GM11168 (cell line): ENCODE measurements at regions not wholly inside any gene's neighbourhood (a gene's known extent, or its start where the extent isn't known, plus 50 kb on each side); places are given as distances from the start of the nearest gene placed in this dataset.

ENCODE experiments used
- in situ Hi-C: fragments of 300-500 bp; cut with MboI; formaldehyde crosslinking; loops from one replicate; pipeline ENCODE4 v1.12.0; 2022; ENCODE audit warnings: low sequenced_read_pairs; ENCODE audit not compliant: unreplicated experiment

DNA sequence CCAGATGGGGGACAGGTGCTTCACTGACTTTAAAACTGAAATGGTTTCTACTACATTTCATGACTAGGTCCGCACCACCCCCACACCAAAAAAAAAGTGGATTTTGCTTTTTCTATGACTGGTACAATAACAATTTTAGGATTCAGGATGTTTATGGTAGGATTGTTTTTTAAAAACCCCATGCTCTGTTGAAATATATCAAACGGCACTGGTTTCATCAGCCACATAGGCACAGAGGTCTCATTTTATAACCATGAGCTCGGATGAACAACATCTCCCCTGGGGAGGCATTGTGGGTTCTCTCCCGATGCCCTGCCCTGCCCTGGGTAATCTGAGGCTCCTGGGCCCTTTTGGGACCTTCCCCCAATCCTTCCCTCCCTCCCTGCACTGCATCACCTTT, 202.7 kb upstream of the KBTBD8 start:
- in situ Hi-C loops: no loop called here

DNA sequence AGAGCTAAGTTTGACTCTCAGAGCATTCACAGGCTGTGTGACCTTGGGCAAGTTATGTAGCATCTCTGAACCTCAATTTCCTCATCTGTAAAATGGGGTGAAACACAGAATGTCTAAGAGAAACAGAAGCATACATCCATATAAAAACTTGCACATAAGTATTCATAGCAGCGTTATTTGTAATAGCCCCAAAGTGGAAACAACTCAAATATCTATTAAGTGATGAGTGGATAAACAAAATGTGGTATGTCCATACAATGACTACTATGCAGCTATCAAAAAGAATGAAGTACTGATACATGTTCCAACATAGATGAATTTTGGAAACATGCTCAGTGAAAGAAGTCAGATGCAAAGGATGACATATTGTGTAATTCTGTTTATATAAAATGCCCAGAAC, 201.8 kb upstream of the KBTBD8 start:
- in situ Hi-C loops: no loop called here

DNA sequence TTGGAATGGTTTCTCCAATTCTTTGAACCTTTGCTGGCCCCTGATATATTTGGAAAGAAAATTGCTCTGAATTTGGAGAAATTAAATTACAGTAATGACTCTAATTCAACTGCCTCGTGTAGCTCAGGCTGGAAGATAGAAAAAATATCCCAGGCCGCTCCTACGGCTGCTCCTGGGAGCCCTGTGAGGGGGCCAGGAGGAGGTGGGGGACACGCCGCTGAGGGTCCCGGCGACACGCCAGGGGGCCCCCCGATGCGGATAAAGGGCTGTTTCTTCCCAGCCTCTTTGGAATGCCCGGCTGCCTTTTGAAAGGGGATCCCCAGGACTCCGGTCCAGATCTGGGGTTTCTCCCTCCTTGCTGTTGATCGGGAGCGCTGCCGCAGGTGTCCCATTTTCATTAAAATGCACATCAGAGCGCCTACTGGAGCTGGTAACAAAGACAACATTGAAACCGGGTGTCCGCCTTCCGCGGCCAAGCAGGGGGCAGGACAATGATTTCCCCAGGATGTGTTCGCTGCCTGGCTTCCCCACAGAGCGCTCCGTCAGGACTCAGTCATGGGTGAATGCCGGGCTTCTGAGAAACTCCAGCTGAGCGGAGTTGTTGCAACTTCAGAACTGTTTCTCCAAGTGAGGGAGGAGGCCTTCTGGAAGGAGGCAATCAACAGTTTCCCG, 200.1 kb upstream of the KBTBD8 start:
- in situ Hi-C loops: no loop called here

DNA sequence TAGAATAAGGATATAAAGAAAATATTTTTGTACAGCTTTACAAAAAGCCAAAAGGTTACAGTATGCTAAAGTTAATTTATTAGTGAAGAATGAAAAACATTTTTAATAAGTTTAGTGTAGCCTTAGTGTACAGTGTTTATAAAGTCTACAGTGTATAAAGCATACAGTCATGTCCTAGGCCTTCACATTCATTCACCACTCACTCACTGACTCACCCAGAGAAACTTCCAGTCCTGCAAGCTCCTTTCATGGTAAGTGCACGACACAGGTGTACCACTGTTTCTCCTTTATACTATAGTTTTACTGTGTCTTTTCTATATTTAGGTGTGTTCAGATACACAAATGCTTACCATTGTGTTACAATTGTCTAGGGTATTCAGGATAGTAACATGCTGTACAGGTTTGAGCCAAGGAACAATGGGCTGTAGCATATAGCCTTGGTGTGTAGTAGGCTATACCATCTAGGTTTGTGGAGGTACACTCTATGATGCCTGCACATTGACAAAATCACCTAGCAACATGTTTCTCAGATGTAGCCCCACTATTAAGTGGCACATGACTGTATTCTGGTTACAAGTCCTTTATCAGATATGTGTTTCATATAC, 197.1 kb upstream of the KBTBD8 start:
- in situ Hi-C loops: no loop called here

DNA sequence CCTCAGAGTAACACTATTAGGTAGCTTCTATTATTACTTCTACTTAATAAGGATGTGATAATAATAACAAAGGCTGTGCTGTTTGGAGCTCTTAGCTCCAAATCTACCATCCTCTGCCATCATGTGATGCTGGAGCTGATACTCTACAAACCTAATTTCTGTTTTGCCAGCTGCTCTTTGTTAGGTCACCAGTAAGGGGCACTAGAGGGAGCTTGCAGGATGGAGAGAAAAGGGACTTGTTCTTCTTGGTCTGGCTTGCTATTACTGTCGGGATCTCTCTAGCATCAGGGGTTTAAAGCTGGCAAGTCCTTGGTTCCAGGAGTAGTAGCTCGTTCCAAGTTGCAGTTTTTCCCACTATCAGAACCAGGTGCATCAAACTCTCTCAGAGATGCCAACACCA, 194.9 kb upstream of the KBTBD8 start:
- in situ Hi-C loops: no loop called here

DNA sequence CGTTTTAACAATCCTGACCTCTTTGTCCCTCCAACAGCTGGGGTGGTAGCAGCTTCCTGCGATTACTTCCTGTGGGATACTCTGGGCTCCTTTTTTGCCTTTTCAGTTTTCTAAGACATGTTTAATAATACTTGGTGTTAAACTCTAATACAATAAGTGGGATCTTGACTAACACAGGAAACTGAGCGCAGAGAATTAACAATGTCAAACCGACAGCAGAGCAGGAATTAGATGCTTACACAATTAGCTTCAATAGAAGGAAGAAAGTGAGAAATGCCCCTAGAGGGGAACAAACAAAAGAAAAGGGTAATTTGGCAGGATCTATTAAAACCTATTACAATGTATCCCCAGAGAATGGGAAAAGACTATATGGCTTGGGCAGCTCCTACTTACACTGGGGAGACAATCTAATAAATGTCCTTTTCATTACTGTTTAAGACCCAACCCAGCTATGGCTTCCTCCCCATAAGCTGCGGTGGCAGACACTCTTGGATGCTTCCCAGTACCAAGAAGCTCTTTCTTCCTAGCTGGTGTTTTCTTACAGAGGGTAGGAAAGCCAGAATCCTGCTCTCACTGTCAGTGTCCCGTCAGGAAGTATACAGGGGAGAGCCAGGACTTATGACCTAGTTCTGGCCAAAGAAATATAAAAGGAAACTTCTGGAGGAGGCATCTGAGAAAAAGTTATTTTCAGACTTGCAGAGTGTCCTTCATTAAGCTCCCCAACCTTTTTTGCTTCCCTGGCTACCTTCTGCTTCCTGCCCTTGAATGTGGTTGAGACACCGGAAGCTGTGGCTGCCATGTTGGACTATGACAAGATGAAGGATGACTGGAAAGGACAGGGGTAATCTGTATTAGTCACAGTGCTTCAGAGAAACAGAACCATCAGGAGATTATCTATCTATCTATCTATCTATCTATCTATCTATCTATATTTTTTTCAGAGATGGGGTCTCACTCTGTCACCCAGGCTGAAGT, 194.1 kb upstream of the KBTBD8 start:
- in situ Hi-C loops: no loop called here

DNA sequence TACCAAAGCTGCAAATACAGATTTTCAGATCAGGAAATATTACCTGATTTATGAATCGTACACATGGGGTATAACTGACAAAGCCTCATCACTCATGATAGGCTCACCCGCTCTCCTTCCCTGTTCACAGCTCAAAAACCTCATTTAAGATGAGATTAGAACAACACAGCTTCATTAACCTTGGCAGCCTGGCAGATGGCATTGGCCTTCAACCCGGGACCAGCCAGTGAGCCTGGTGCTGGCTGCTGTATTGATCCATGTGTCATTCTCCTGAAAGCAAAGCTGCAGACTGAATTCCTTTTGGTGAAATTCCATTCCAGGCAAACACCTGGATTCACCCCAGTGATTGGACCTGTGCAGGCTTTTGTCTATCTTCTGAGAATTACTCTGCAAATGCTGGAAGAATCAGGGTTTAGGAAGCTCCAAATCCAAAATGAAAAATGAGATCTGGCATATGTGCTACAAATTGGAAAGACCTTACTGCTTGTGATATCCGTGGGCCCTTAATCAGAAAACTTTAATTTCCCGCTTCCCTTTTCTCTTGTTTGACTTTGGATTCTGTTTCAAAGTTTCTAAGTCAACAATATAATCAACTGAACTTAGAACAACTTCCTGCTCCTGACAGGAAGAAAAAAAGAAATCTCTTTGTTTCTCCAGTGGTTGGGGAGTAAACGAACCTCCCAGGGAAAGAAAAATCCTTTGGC, 189.1 kb upstream of the KBTBD8 start:
- in situ Hi-C loops: no loop called here

DNA sequence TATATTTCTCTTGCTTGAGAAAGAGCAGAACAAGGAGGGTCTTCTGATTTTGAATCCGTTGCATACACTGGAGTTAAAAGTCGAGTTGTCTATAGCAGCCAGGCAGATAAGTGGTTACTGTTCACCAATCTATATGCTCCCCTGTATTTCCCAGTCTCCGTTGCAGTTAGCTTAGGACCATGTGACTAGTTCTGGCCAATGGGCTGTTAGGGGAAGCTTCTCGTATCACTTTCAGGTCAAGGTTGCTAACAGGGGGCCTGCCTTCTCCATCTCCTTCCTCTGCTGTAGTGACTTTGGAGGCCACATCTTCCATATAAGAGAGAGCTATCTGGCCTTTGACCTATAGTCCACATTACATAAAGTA, 188.5 kb upstream of the KBTBD8 start:
- in situ Hi-C loops: no loop called here

DNA sequence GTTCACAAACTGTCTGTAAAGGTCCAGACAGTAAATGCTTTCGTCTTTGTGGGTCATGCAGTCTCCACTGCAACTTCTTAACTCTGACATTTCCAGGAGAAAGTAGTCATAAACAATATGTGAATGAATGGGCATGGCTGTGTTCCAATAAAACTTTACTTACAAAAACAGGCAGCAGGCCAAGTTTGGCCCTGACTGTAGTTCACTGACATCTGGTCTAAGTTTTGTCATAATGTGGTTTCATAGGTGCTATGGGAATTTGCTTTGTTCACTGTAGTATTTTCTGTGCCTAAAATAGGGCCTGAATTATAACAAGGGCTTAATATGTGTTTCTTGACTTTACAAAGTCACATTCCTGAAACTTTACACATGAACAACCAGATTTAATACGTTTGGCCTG, 186.0 kb upstream of the KBTBD8 start:
- in situ Hi-C loops: loop anchor here (5.0 to 10.0 kb wide), 2 partner anchors 407 to 555 kb away; no protein-coding TSS in a partner anchor

DNA sequence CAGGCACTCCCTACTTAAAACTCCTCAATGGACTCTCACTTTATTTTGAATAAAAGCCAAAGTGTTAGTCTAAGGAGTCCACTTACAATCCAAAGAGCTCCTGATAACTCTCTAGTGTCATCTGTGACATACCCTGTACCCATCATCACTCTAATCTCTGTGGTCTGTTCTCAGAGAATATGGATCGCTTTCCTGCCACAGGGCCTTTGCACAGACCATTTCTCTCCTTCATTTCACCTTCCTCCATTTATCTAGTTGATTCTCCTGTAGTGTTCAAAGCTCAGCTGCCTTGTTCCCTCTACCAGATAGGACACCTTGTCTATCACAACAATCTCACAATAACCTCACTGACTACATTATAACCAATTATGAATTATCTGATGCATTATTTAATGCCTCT, 185.4 kb upstream of the KBTBD8 start:
- in situ Hi-C loops: loop anchor here (5.0 to 10.0 kb wide), 2 partner anchors 408 to 555 kb away; no protein-coding TSS in a partner anchor

DNA sequence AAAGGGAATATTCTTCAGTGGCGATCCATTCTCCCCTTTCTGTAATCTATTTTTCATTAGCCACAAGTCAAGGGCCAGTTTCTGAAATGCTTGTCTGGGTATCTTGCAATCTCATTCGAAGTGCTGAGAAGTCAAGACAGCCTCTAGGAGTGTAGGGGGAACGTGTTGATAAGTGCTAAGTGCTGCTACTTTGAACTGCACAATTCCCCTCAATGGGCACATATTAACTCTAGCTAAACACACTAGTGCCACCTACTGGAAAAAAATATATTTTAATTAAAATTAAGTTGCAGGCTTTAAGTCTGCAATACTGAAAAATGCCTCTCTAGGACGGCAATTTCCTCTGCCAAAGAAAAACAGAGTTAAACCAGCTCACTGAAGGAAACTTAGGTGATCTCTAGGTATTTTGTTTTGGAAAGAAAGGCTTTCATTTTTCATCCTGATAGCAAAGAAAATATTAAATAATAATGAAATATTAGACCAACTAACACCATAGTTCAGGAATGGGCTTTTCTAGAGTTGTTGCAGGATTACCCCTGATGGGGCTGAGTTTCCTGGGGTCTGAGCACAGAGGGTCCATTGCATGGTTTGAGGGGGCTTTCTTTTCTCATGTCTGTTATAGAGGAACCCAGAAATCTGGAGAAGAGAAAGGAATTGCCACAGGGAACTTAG, 181.9 kb upstream of the KBTBD8 start:
- in situ Hi-C loops: loop anchor here (10.0 kb wide), 1 partner anchor 411 kb away; no protein-coding TSS in a partner anchor

DNA sequence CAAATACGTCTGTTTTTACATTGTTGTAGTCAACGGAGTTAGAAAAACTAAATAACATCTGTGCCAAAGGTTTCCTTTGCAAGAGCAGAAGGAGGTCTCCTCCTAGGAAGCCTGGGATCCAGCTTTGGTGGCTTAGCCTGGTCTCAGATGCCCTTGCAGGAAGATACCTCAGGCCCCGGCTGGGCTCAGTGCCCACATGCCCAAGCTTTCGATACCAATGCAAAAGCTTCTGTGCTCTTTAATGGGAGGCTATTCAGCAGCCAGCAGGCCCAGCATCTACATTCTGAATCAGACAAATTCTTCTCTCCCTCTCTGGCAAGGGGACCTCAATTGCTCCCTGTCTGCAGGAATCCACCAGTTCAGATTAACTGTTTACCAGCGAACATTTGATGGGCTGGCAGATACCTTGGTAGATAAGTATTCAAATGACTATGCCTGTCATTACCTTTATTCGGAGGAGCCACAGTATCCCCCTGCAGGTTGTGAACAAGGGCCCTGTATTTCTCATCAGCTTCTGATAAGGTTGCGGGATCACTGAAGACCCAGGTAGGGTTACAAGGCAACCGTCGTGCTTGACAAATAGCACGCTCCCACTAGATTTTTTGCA, 180.1 kb upstream of the KBTBD8 start:
- in situ Hi-C loops: loop anchor here (10.0 kb wide), 1 partner anchor 413 kb away; no protein-coding TSS in a partner anchor

DNA sequence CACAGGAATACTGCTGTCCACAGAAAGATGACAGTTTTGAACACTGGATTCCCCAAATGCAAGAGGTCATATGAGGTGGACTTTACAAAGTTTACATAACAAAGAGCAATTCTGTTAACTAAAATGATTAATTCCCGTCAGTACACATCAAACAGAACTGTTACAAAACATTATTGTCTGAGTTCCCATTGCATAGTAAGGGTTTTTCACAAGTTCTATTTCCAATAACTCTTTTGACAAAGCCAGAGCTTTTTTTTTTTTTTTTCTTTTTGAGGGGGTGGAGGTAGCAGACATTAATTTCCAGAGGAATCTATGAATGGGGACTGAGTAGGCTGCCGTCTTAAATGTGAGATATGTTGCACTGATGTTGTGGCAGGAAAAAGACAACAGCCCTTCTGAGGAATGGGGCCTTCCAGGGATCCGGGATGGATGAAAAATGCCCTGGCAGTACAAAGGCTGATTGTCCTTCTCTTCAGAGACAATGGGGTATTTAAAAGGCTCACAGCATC, 178.1 kb upstream of the KBTBD8 start:
- in situ Hi-C loops: loop anchor here (10.0 kb wide), 1 partner anchor 415 kb away; no protein-coding TSS in a partner anchor

DNA sequence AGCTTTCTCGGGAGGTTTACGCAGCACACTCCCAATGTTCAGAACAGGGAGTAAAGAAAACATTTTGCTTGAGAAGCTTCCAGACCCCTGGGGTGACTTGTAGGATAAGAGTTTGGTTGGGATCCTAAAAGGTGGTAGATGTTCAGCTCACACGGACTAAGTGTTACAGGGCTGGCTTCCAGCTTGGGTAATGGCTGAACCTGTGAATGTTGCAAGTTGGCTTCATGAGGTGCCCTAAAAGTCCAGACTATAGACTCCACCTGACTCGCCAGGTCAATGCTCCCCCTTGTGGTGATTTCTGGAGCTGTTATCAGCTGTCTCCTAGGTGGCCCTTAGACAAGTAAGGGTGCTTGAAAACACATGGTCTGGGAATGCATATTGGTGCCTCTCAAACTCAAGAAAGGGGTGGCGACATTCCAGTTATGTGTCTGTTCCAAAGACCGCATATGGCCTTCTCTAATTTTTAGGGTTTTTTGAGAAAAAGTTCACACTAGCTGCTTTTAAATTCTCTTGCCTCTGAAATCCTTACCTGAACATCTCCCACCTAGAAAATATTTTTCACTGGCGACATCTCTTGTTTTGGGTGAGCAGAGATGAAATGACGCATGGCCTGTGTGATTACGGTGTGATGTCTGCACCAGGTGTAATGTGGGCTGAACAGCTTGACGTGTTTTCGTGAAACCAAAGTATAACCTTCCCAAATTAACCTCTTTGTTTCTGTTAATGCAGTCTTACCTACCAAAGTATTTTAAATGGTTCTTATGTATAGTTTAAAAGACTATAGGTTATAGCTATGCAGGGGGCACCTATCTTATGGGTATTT, 175.7 kb upstream of the KBTBD8 start:
- in situ Hi-C loops: no loop called here

DNA sequence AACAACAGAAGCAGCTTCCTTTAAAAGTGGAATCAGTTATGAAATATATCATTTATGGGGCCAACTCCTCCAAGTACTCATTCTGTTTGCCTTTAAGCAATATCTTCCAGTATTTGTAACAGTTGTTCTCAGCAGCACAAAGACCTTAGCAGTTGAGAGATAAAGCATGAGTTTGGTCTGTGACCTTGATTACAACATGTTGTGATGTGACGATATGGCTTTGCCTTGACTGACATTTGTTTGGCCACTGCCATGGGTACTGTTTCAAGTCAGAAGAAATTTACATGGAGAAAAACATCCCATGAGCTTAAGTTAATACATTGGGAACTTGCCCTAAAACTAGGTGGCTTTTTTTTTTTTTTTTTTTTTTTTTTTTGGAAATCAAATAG, 175.1 kb upstream of the KBTBD8 start:
- in situ Hi-C loops: no loop called here

DNA sequence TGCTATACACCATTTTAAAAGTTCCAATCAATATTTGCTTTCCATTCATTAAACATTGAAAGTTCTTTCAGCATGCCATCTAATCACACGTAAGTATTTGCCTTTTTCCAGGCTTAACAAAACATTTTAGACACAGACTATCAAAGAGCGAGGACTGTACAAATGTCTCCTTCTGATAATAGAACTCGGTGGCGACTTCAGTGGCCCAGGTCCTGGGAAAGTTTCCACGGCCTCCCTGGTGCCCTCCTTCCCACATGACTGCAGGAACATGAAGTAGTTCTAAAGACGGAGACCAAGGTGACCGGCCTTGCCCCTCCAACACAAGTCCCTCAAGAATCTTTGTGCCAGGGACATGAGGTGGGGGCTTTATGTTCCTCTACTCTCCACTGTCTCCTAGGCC, 174.6 kb upstream of the KBTBD8 start:
- in situ Hi-C loops: no loop called here

DNA sequence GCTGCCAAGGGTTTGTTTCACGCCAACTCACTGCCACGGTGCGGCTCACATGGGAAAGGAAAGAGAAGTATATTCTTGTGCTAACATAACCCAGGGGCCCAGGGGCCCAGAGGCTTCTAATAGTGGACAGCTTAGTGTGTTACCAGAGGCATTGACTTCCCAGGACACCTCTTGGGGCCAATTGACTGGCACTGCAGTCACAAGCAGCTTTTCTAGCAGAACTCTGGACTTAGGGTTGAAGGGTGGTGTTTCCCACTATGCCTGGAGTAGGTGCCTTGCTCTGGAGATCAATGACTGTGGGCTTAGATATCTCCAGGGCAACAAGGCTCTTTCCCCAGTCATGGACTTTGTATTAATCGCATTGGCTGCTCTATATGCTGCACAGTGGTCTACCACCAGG, 172.7 kb upstream of the KBTBD8 start:
- in situ Hi-C loops: no loop called here

DNA sequence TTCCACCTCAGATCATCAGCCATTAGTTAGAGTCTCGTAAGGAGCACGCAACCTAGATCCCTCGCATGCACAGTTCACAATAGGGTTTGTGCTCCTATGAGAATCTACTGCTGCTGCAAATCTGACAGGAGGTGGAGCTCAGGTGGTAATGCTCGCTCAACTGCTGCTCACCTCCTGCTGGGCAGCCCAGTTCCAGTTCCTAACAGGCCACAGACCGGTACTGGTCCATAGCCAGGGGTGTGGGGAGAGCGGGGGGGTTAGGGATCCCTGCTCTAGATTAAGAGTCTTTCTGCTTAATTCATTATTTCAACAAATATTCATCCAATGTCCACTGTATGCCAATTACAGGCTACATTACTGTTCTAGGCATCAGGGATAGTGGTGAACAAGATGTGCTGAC, 170.4 kb upstream of the KBTBD8 start:
- in situ Hi-C loops: no loop called here
